Stimulated activated CD8-positive, alpha-beta memory T cell treated with anti-CD3 and anti-CD28 coated beads, Interleukin-7, amount 100 ng/mL, for 4 hours (primary cell): ENCODE measurements at regions not wholly inside any gene's neighbourhood (a gene's known extent, or its start where the extent isn't known, plus 50 kb on each side); places are given as distances from the start of the nearest gene placed in this dataset.
A peak's percentile ranks its signal among the peaks of the same experiment; 100 is the strongest.

ENCODE experiments used
- DNase-seq, 2 donors: peaks; one replicate each; pipeline ENCODE4 v3.0.0-alpha.2; 2020; ENCODE audit warnings: low read depth in 2 of 2

- no peak for DNase-seq
These were observed 82.3 kb upstream of the PHACTR2 start for GRCh38 chr6:143595251-143596036.

GRCh38 chr6:143594647-143595046 is 83.1 kb upstream of the PHACTR2 start:
- DNase-seq = no peak

DNA sequence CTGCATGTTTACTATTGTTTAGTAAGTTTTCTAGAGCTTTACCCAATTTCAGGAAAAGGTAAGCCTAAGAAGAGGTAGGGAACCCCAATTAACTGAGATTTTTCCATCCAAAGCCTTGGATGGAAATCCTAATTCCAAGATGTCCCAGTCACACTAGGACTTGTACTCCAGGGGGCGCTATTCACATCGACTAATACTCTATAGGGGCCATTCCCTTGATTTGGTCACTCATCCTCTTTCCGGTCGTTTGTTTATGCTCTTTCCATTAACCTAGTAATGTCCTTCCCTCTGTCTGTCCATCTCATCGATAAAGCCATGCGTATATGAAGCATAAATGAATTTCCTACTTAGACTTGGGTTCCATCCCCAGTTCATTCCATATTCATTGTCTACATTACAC is 80.8 kb upstream of the FUCA2 start:
- no peak for DNase-seq

DNA sequence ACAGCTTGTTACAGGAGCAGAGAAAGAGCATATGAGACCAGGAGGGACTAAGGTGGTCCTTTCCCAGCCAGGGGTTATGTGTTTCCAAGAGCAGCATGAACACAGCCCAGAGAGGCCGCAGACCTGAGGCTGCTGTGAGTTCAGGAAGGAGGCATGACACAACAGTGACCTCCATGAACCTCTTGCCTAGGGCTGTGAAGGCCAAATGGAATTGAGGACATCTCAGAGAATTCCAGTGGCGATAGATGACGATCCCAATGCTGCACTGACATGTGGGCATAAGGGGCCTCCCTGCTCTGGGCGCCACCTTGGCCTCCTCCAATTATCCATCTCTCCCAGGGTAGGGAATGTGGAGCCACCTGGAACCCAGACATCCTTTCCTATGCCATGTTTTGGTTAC is 79.9 kb upstream of the FUCA2 start:
- no peak for DNase-seq

DNA sequence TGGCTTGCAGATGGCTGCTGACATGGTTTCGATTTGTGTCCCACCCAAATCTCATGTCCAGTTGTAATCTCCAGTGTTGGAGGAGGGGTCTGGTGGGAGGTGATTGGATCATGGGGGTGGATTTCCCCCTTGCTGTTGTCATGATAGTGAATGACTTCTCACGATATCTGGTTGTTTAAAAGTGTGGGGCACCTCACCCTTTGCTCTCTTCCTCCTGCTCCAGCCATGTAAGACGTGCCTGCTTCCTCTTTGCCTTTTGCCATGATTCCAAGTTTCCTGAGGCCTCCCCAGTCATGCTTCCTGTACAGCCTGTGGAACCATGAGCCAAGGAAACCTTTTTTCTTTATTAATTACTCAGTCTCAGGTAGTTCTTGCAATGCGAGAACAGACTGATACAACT is 77.6 kb upstream of the FUCA2 start:
- DNase-seq = no peak

DNA sequence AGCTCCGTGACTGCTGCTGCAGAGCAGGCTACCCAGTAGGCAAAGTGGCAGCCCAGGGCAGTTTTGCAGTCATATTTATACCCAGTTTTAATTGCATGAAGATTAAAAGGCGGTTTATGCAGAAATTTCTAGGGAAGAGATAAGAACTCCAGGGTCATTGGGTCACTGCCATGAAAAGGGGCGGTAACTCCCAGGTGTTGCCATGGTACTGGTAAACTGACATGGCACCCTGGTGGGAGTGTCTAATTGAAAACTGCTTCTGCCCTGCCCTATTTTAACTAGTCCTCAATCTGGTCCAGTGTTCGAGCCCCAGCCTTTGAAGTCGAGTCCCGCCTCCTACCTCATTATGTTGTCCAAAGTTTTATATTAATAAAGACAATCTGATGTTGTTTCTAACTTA is 75.0 kb upstream of the FUCA2 start:
- no peak for DNase-seq

GRCh38 chr6:143585716-143586115 is 74.2 kb upstream of the FUCA2 start:
- no peak for DNase-seq

DNA sequence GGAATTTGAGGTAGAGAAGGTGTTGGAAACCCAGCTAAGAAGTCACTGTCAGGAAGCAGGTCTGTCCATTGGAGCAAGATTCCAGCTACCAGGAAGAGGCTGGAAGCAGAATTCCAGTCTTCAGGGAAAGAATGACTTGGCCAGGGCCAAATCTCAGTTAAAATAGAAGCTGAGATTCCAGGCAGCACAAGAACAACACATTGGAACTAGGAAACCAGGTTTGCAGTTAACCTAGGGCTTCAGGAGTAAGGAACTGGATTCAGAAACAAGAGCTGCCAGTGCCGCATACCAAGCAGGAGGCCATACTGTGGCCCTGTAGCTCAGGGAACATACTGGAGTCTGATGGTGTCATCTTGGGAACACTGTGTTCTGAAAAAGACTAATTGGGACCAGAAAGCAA is 73.7 kb upstream of the FUCA2 start:
- DNase-seq = no peak

- no peak for DNase-seq
These were observed 72.2 kb upstream of the FUCA2 start for GRCh38 chr6:143583542-143584327.

GRCh38 chr6:143581835-143582480 is 70.4 kb upstream of the FUCA2 start:
- DNase-seq = no peak

GRCh38 chr6:143579703-143580102 is 68.2 kb upstream of the FUCA2 start:
- no peak for DNase-seq

- no peak for DNase-seq
These were observed 66.5 kb upstream of the FUCA2 start for GRCh38 chr6:143578054-143578453.

DNA sequence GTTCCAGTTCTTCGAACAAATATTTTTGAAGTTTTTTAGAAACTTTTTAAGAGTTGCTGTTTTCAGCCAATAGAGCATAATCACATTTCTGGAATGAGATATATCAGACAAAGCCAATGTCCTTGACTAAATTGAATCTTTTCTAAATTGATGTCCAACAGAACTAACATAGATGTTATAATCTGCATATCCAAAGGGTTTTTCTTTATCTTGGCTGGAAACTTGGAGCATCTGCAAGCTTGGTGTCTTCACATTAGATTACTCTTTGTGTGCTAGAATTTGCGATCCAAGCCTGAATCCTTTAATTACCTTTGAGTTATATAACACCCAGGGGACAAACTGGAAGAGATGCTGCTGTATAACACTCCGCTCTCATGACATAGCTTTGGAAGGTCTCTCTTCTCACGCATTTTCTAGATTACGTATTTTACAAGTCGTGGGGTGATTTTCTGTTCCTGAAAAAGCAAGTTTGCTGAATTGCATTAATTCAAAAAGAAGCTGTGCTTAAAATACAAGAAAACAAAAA is 64.4 kb upstream of the FUCA2 start:
- no peak for DNase-seq

- peak in 1 of 2 donors; percentile 25 for DNase-seq
These were observed 63.9 kb upstream of the FUCA2 start for GRCh38 chr6:143575440-143575839.

- no peak for DNase-seq
These were observed 58.8 kb upstream of the FUCA2 start for GRCh38 chr6:143570147-143570853.

GRCh38 chr6:143569040-143569439 is 57.5 kb upstream of the FUCA2 start:
- DNase-seq = no peak

- no peak for DNase-seq
These were observed 53.0 kb upstream of the FUCA2 start for GRCh38 chr6:143564484-143565017.

- DNase-seq = no peak
These were observed 50.6 kb upstream of the FUCA2 start for GRCh38 chr6:143562143-143562542.
